ENCODE measurements at regions not wholly inside any gene's neighbourhood (a gene's known extent, or its start where the extent isn't known, plus 50 kb on each side); places are given as distances from the start of the nearest gene placed in this dataset.

DNA sequence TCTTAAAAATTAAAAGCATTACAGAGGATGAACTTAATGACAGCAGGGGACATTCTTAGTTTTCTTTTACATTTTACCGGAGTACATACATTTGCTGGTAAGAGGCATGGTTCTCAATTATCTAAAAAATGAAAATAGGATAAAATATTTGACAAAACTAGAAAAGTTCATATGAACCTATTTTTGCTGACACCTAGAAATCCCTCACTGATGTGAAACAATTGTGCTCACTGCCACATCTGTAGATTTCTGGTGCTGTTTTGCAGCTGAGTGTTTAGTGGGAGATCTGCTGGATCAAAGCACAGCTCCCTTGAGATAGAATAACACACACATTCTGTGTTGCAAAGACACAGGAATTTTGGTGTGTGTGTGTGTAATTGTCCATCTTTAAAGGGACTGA, 392.9 kb upstream of the B3GALT2 start:
- TF ChIP-seq TAF1 (IDR thresholded peaks at IDR 0.05; ENCODE audit: control insufficient read depth, extremely low read depth, insufficient read depth, low read length, severe bottlenecking) (no peak), FOS (IDR thresholded peaks at IDR 0.05; ENCODE audit: extremely low read depth, insufficient read length) (no peak), POU5F1 (IDR thresholded peaks at IDR 0.05; ENCODE audit: borderline replicate concordance, low read depth, low read length, partially characterized antibody) (no peak), CTCF (IDR thresholded peaks at IDR 0.05 in 2 of 3, conservative IDR thresholded peaks at IDR 0.05 in 1 of 3; ENCODE audit: insufficient read depth in 2 of 3, low read depth in 1 of 3, low read length in 3 of 3) (no peak), USF1 (CRISPR knock-in tag; IDR thresholded peaks at IDR 0.05) (no peak), ZNF57 (CRISPR knock-in tag; IDR thresholded peaks at IDR 0.05) (no peak), EP300 (IDR thresholded peaks at IDR 0.05; ENCODE audit: low read length) (no peak), POLR2A (conservative IDR thresholded peaks at IDR 0.05) (no peak), ZNF561 (CRISPR knock-in tag; conservative IDR thresholded peaks at IDR 0.05) (no peak), MEIS2 (IDR thresholded peaks at IDR 0.05; ENCODE audit: partially characterized antibody) (no peak), FOXJ3 (CRISPR knock-in tag; IDR thresholded peaks at IDR 0.05) (no peak)
- TF ChIP-seq, protein P1, sequence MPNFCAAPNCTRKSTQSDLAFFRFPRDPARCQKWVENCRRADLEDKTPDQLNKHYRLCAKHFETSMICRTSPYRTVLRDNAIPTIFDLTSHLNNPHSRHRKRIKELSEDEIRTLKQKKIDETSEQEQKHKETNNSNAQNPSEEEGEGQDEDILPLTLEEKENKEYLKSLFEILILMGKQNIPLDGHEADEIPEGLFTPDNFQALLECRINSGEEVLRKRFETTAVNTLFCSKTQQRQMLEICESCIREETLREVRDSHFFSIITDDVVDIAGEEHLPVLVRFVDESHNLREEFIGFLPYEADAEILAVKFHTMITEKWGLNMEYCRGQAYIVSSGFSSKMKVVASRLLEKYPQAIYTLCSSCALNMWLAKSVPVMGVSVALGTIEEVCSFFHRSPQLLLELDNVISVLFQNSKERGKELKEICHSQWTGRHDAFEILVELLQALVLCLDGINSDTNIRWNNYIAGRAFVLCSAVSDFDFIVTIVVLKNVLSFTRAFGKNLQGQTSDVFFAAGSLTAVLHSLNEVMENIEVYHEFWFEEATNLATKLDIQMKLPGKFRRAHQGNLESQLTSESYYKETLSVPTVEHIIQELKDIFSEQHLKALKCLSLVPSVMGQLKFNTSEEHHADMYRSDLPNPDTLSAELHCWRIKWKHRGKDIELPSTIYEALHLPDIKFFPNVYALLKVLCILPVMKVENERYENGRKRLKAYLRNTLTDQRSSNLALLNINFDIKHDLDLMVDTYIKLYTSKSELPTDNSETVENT (CRISPR knock-in tag; IDR thresholded peaks at IDR 0.05): no peak

All from K562 (cell line).